ENCODE measurements at regions not wholly inside any gene's neighbourhood (a gene's known extent, or its start where the extent isn't known, plus 50 kb on each side); places are given as distances from the start of the nearest gene placed in this dataset.

DNA sequence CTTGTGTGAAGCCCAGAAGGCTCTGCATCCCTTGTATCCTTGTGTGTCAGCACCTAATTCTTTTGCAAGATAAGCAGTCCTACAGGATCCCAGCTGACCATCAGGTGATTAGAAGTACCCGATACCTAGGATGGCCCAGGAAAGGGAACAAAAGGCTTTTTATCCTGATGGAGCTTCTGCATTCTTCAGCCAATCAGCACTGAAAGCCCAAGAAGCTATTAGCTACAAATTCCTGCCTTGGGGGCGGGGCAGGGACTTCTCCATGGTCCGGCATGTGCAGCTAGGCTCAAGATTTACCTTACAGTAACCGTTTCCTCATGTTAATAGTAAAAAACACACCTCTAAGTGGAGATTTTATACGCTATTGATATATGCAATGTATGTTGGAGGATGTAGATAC, 264.6 kb upstream of the THUMPD2 start:
- Histone ChIP-seq H3K4me1 (no peaks in the 10 kb centered on the region), H3K27me3 (ENCODE audit: low read depth) (no peaks in the 10 kb centered on the region), H3K9me3 (no peaks in the 10 kb centered on the region), H3K36me3 (replicated peaks) (no peaks in the 10 kb centered on the region), H3K4me3 (no peak overlapping the region)
- DNase-seq (ENCODE audit: low spot score in 2 of 2), result no peak
- in situ Hi-C loops (cut with MboI; ENCODE audit: low sequenced_read_pairs), result no loop called here

DNA sequence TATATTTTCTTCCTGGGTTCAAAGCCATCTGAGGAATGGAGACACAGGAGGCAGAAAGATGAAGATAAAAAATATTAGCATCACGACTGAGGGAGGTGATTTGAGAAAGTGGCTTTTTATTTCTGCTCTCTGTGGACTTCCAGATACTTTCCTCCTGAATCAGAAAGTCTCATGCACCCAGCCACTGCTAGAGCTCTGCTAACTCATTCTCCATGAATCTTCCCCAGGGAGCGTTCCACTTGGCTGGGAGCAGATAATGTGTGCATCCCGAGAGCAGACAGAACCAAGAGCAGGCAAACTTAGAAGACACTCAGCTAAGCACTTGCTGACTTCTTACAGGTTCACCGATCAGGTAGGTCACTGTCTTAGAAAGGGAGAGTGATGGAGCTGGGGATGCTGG, 264.1 kb upstream of the THUMPD2 start:
- in situ Hi-C loops (cut with MboI; ENCODE audit: low sequenced_read_pairs), result no loop called here
- no peaks in the 10 kb centered on the region for H3K27me3 ChIP-seq (ENCODE audit: low read depth)
- DNase-seq (ENCODE audit: low spot score in 2 of 2), result no peak

DNA sequence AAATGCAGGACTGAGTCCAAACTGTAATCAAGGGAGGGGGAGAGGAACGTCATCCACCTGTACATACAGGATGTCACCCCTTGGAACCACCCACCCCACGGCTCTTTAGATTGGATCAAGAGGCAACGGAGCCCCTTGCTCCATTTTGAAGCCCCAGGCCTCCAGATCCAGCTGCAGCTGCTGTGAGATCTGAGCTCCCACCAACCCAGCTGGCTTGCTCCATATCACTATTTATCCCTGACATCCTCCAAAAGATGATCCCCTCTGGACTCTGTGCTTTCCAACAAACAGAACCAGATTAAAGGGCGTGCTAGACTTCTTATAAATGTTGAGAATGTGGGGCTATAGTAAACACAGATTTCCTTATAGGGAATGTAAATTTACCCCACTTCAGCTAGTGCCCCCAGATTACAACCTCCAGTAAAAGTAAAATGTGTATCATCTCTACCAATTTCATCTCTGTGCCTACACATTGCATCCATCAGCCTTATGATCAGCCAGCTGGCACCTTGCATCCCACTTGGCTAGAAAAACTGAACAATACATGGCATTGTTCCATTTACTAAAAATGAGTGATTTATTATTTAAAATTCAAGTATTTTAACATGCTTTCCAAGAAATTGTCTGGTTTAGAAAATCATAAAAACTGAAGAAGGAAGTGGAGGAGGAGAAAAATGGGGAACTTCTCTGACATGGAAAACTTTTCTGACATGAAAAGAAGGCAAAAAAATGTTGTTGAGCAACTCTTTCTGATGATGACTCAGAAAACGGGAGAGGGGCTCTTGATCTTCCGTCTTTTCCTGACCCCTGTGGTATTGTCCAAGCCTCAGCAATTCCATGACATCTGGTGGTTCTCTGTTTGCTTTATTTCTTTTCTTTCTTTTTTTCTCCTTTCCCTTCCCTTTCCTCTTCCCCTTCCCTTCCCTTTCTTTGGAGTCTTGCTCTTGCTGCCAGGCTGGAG, 262.6 kb upstream of the THUMPD2 start:
- in situ Hi-C loops (cut with MboI; ENCODE audit: low sequenced_read_pairs), result no loop called here

More for the DNA sequence above, 264.1 kb upstream of the THUMPD2 start:
- H3K9me3 ChIP-seq, result no peaks in the 10 kb centered on the region
- no peak overlapping the region for H3K4me3 ChIP-seq
- H3K36me3 ChIP-seq (replicated peaks), result no peaks in the 10 kb centered on the region
- H3K4me1 ChIP-seq, result no peaks in the 10 kb centered on the region

DNA sequence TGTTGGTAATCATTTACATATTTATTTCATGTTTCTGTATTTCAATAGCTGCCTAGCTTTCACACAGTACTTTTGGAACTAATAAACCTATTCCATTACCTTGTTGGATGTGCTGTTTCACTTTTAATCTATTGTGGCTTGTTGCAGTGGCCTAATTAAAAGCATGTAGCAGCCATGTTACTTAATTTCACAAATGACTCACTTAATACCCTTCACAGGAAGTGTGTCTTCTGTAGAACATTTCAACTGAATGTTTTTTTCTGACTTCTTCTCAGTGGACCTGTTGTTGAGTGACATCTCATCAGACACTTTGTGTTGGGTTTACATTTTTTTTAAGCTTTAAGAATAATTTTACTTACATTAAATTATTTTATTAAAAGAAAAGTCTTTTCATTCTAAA, 260.5 kb upstream of the THUMPD2 start:
- no peak overlapping the region for H3K4me3 ChIP-seq
- no peaks in the 10 kb centered on the region for H3K36me3 ChIP-seq (replicated peaks)
- H3K27me3 ChIP-seq (ENCODE audit: low read depth), result no peaks in the 10 kb centered on the region
- H3K4me1 ChIP-seq, result no peaks in the 10 kb centered on the region
- in situ Hi-C loops (cut with MboI; ENCODE audit: low sequenced_read_pairs), result no loop called here
- no peaks in the 10 kb centered on the region for H3K9me3 ChIP-seq
- DNase-seq (ENCODE audit: low spot score in 2 of 2), result no peak

More for the DNA sequence above, 262.6 kb upstream of the THUMPD2 start:
- Histone ChIP-seq H3K9me3 (no peaks in the 10 kb centered on the region), H3K36me3 (replicated peaks) (no peaks in the 10 kb centered on the region), H3K4me3 (no peak overlapping the region), H3K27me3 (ENCODE audit: low read depth) (no peaks in the 10 kb centered on the region), H3K4me1 (no peaks in the 10 kb centered on the region)
- DNase-seq (ENCODE audit: low spot score in 2 of 2), result no peak

DNA sequence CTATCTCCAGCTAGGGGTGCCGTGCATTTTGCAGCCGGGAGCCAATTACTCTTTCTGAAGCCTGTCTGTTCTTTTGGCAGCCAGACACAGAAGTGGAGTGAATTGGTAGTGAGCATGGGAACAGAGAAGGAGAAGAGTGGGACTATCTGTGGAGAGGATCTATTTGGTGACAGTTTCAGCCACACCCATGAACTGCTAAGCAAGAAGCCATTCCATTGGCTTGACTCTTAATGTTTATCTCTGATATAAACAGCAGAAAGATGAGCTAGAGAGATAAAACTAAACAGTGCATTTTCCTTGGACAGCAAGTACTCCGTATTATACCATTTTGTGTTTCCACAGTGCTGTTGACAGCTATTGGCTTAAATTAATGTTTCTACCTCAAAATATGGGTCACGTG, 259.6 kb upstream of the THUMPD2 start:
- Histone ChIP-seq H3K27me3 (ENCODE audit: low read depth) (no peaks in the 10 kb centered on the region), H3K4me3 (no peak overlapping the region), H3K36me3 (replicated peaks) (no peaks in the 10 kb centered on the region), H3K4me1 (no peaks in the 10 kb centered on the region), H3K9me3 (no peaks in the 10 kb centered on the region; the same call in 1 of the 2 replicates)
- no peak for DNase-seq (ENCODE audit: low spot score in 2 of 2)
- in situ Hi-C loops (cut with MboI; ENCODE audit: low sequenced_read_pairs), result no loop called here

DNA sequence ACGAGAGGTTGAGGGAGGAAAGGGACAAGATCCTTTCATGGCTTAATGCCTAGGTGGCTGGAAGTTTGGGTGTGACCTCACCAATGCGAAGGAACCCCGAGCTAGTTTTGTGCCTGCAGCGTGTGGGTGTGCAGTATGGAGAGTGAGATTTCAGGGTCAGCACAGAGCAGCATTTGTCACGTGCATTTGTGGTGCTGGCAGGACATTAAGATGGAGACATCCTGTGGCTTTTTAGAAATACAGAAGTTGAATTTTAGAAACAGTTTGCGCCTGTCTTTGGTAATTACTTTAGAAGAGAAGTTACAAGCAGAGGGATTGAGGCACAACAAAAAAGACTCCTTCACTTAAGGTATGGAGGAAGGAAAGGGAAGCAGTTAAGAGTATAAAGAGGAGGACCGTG, 258.2 kb upstream of the THUMPD2 start:
- no peaks in the 10 kb centered on the region for H3K4me1 ChIP-seq
- H3K4me3 ChIP-seq, result no peak overlapping the region
- DNase-seq (ENCODE audit: low spot score in 2 of 2), result no peak
- in situ Hi-C loops (cut with MboI; ENCODE audit: low sequenced_read_pairs), result no loop called here
- H3K36me3 ChIP-seq (replicated peaks), result no peaks in the 10 kb centered on the region
- H3K27me3 ChIP-seq (ENCODE audit: low read depth), result no peaks in the 10 kb centered on the region
- H3K9me3 ChIP-seq, result no peaks in the 10 kb centered on the region; the same call in 1 of the 2 replicates

DNA sequence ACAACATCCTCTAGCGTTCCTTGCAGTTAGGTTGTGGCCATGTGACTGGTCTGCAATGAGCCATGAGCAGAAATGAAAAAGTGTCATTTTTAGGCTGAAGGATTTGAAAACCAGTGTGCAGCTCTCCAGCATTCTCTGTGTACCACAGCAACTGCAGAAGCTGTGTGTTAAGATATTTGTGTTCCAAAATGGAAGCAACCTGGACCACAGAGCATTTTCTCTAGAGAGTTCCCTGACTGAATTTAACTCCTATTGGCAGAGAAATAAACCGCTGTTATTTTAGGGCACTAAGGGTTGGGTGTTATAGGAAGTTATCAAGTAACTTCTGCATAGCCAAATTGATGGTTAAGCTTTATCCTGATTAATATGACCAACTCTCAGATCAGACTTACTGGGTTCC, 257.2 kb upstream of the THUMPD2 start:
- no peaks in the 10 kb centered on the region for H3K27me3 ChIP-seq (ENCODE audit: low read depth)
- DNase-seq (ENCODE audit: low spot score in 2 of 2), result no peak
- H3K4me3 ChIP-seq, result no peak overlapping the region
- H3K4me1 ChIP-seq, result no peaks in the 10 kb centered on the region
- in situ Hi-C loops (cut with MboI; ENCODE audit: low sequenced_read_pairs), result no loop called here
- no peaks in the 10 kb centered on the region for H3K36me3 ChIP-seq (replicated peaks)
- no peaks in the 10 kb centered on the region; the same call in 1 of the 2 replicates for H3K9me3 ChIP-seq

DNA sequence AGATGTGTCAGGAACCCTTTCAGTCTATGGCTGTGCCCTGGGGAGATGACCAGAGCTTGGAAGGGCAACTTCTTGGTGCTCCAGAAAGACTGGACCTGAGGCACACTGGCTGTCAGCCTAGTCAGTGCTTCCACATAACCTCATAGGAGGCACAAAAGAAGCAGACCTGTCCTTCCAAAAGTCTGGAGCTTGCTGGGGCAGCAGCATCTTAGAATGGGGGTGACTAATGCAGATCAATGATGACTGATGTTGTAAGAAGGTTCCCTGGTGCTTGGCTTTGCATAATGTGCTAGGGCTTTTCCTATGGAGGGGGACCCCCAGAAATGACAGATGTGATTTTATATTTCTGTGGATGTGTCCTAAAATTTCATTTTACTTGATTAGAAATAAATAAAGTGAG, 255.7 kb upstream of the THUMPD2 start:
- Histone ChIP-seq H3K9me3 (peaks cover 2% of the 10 kb centered on the region), H3K4me1 (no peaks in the 10 kb centered on the region), H3K36me3 (replicated peaks) (no peaks in the 10 kb centered on the region), H3K4me3 (no peak overlapping the region), H3K27me3 (ENCODE audit: low read depth) (no peaks in the 10 kb centered on the region)
- in situ Hi-C loops (cut with MboI; ENCODE audit: low sequenced_read_pairs), result no loop called here
- no peak for DNase-seq (ENCODE audit: low spot score in 2 of 2)

DNA sequence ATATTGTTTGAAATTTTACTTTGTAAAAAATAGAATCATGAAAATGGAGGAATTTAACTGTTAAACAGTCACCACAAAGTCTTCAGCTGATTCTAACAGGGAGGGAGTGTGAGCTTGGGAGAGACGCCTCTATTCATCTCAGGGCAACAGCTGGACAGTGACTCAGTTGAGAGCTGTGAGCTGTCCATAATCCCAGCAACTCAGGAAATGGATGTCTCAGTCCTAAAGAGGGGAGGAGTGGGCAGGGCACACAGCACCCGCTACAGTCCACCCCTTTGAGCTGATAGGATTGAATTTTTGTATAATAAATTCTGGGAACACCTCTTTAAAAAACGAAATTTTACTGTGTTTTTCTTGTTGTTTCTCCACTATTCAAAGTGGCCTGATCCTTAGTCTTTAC, 255.1 kb upstream of the THUMPD2 start:
- no peak for DNase-seq (ENCODE audit: low spot score in 2 of 2)
- in situ Hi-C loops (cut with MboI; ENCODE audit: low sequenced_read_pairs), result no loop called here

DNA sequence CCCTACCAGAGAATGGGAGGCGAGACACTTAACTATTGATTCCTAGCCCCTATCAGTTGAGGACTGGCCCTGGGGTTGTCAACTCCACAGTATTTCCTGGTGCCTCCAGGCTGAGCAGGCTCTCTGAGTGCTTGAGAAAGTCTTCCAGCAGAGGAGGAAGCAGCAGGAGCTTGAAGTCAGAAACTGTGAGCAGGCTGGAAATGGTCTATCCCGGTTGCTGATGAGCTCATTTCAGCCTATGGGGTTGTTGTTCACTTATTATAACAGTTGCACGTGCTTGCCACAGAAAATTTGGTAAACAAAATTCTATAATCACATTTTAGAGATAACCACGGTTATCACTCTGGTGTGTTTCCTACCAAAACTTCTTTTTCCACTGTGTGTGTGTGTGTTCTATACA, 254.7 kb upstream of the THUMPD2 start:
- in situ Hi-C loops (cut with MboI; ENCODE audit: low sequenced_read_pairs), result no loop called here
- no peak for DNase-seq (ENCODE audit: low spot score in 2 of 2)
- peaks cover 2% of the 10 kb centered on the region for H3K9me3 ChIP-seq

More for the DNA sequence above, 255.1 kb upstream of the THUMPD2 start:
- H3K4me1 ChIP-seq, result no peaks in the 10 kb centered on the region
- H3K27me3 ChIP-seq (ENCODE audit: low read depth), result no peaks in the 10 kb centered on the region; the same call in 1 of the 2 replicates
- H3K36me3 ChIP-seq (replicated peaks), result no peaks in the 10 kb centered on the region
- H3K9me3 ChIP-seq, result peaks cover 2% of the 10 kb centered on the region
- no peak overlapping the region for H3K4me3 ChIP-seq

DNA sequence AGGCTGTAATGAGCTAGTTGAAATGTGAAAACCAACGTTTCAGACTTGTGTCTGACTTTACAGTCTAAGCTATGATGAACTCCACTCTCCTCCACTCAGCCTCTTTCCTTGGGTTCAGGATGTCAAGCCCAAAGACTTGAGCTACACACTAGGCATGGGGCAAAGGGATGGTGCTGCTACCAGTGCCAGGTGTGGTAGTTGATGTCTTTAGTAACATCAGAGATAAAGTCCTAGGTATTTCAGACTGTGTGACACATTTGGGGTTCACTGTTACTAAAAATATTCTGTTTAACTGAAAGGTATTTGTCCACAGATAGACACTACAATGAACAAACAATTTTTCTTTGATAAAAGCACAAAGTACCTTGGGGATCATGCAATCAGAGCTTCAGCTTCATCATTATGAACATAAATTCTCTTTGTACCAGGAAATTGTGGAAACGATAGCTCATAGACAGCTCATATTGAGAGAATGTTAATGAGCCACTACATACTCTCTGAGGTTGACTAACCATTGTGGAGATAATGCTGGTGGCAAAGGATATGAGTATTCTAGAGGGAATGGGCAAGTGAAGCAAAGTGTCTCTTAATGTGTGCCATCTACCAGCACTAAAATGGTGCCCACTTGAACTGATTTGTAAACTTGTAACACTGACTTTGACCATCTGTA, 253.7 kb upstream of the THUMPD2 start:
- no peak for DNase-seq (ENCODE audit: low spot score in 2 of 2)
- no peaks in the 10 kb centered on the region for H3K4me1 ChIP-seq
- H3K4me3 ChIP-seq, result no peak overlapping the region
- in situ Hi-C loops (cut with MboI; ENCODE audit: low sequenced_read_pairs), result no loop called here
- no peaks in the 10 kb centered on the region for H3K36me3 ChIP-seq (replicated peaks)
- H3K27me3 ChIP-seq (ENCODE audit: low read depth), result peaks cover 2% of the 10 kb centered on the region; the same call in 1 of the 2 replicates
- peaks cover 2% of the 10 kb centered on the region for H3K9me3 ChIP-seq

More for the DNA sequence above, 254.7 kb upstream of the THUMPD2 start:
- no peaks in the 10 kb centered on the region for H3K4me1 ChIP-seq
- no peaks in the 10 kb centered on the region for H3K36me3 ChIP-seq (replicated peaks)
- H3K4me3 ChIP-seq, result no peak overlapping the region
- H3K27me3 ChIP-seq (ENCODE audit: low read depth), result peaks cover 2% of the 10 kb centered on the region; the same call in 1 of the 2 replicates

DNA sequence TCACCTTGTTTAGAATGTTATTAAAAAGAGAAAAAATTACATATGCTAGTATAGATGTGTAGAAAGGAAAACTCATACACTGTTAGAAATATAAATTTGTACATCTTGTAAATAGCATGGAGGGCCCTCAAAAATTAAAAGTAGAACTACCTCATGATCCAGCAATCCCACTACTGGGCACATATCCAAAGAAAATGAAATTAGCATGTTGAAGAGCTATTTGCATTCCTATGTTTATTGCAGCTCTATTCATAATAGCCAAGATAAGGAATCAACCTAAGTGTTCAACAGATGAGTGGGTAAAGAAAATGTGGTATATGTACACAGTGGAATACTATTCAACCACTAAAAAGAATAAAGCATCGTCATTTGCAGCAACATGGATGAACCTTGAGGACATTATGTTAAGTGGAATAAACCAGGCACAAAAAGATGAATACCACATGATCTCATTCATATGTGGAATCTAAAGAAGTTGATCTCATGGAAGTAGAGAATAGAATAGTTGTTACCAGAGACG, 251.5 kb upstream of the THUMPD2 start:
- Histone ChIP-seq H3K27me3 (ENCODE audit: low read depth) (peaks cover 2% of the 10 kb centered on the region; the same call in 1 of the 2 replicates), H3K36me3 (replicated peaks) (no peaks in the 10 kb centered on the region), H3K9me3 (peaks cover 2% of the 10 kb centered on the region), H3K4me1 (no peaks in the 10 kb centered on the region), H3K4me3 (no peak overlapping the region)
- DNase-seq (ENCODE audit: low spot score in 2 of 2), result no peak
- in situ Hi-C loops (cut with MboI; ENCODE audit: low sequenced_read_pairs), result no loop called here

DNA sequence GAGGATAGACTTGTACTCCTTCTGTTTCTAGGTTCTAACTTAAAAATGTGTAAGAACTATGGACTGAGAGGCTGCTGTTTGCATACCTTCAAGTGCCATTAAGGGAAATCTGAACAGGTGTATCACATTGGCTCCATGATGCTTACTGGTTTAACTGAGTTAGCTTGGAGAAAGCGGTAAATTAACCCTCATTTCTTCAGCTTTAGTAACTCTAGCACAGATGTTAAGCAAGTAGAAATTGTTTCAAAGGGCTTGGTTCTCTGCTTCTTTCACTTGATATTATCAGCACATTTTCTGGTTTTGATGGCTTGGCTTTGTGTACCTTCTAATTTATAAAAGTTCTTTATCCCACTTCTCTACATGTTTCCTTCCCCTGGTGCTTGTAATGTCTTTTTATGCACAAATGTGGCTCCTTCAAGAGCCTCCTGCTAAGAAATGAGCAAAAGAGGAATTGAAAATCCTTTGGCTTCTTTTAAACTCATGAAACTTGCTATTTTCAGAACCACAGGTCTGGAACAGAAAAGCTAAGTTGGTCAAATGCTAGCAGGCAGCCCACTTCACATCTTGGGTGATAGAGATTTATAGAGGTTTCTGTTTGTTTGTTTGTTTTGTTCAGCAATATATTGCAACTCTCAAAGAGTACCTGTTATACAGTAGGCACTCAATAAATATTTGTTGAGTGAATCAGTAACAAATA, 249.9 kb upstream of the THUMPD2 start:
- Histone ChIP-seq H3K4me3 (no peak overlapping the region), H3K4me1 (no peaks in the 10 kb centered on the region), H3K27me3 (ENCODE audit: low read depth) (peaks cover 2% of the 10 kb centered on the region; the same call in 1 of the 2 replicates), H3K9me3 (peaks cover 2% of the 10 kb centered on the region), H3K36me3 (replicated peaks) (no peaks in the 10 kb centered on the region)
- DNase-seq (ENCODE audit: low spot score in 2 of 2), result no peak
- in situ Hi-C loops (cut with MboI; ENCODE audit: low sequenced_read_pairs), result no loop called here

Measured in HAP-1 (cell line).